Ishikawa (cell line): ENCODE measurements at regions not wholly inside any gene's neighbourhood (a gene's known extent, or its start where the extent isn't known, plus 50 kb on each side); places are given as distances from the start of the nearest gene placed in this dataset.

ENCODE experiments used
- CEBPB ChIP-seq: IDR thresholded peaks from 2 replicates; pipeline ENCODE4 v1.6.1; 2012
- CREB1 ChIP-seq: IDR thresholded peaks from 2 replicates; pipeline ENCODE4 v1.6.1; 2012; ENCODE audit warnings: low read depth
- EGR1 ChIP-seq: IDR thresholded peaks from 2 replicates; pipeline ENCODE4 v1.6.1; 2012
- EP300 ChIP-seq: IDR thresholded peaks from 2 replicates; pipeline ENCODE4 v1.6.1; 2012; ENCODE audit warnings: borderline replicate concordance
- FOXM1 ChIP-seq: IDR thresholded peaks from 2 replicates; pipeline ENCODE4 v1.6.1; 2012; ENCODE audit warnings: low read depth, borderline replicate concordance
- MAX ChIP-seq: IDR thresholded peaks from 2 replicates; pipeline ENCODE4 v1.6.1; 2012
- NFIC ChIP-seq: IDR thresholded peaks from 2 replicates; pipeline ENCODE4 v1.6.1; 2012
- RAD21 ChIP-seq: IDR thresholded peaks from 2 replicates; pipeline ENCODE4 v1.6.1; 2012; ENCODE audit warnings: low read depth
- TAF1 ChIP-seq: IDR thresholded peaks from 2 replicates; pipeline ENCODE4 v1.6.1; 2012; ENCODE audit warnings: low read depth, mild to moderate bottlenecking
- TCF12 ChIP-seq: IDR thresholded peaks from 2 replicates; pipeline ENCODE4 v1.6.1; 2012; ENCODE audit warnings: low read depth
- TEAD4 ChIP-seq: IDR thresholded peaks from 2 replicates; pipeline ENCODE4 v1.6.1; 2012
- YY1 ChIP-seq: IDR thresholded peaks from 2 replicates; pipeline ENCODE4 v1.6.1; 2012; ENCODE audit warnings: low read depth
- ZBTB7A ChIP-seq: IDR thresholded peaks from 2 replicates; pipeline ENCODE4 v1.6.1; 2012; ENCODE audit warnings: low read depth
- TF ChIP-seq, protein P1 (sequence below): IDR thresholded peaks from 2 replicates; pipeline ENCODE4 v1.6.1; 2012
- TF ChIP-seq, protein P2 (sequence below): IDR thresholded peaks from 2 replicates; pipeline ENCODE4 v1.6.1; 2012; ENCODE audit warnings: low read depth, mild to moderate bottlenecking

DNA sequence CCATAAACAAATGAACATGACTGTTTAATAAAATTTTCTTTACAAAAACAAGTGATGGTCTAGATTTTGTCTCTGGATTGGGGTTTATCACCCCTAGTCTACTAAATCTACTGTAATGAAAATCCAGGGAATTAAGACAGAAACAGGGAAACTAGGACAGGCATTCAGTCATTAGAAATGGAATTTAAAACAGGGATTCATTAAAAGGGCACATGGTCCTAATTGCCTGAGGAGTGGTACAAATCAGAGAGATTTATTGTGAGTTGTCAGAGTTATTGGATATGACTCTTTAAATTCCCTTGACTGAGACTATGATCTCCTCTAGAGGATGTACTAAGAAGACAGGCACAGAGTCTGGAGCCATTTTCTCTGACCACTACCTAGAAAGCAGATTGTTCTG lies 670.9 kb upstream of the GCFC2 start:
- TF ChIP-seq, protein P1, sequence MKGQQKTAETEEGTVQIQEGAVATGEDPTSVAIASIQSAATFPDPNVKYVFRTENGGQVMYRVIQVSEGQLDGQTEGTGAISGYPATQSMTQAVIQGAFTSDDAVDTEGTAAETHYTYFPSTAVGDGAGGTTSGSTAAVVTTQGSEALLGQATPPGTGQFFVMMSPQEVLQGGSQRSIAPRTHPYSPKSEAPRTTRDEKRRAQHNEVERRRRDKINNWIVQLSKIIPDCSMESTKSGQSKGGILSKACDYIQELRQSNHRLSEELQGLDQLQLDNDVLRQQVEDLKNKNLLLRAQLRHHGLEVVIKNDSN, result no peak
- TF ChIP-seq ZBTB7A, result no peak
- TF ChIP-seq CEBPB, result no peak
- no peak for TF ChIP-seq RAD21
- no peak for TF ChIP-seq TCF12
- TF ChIP-seq MAX, result no peak
- TF ChIP-seq NFIC, result no peak
- TF ChIP-seq EGR1, result no peak
- no peak for TF ChIP-seq EP300
- no peak for TF ChIP-seq YY1
- TF ChIP-seq TAF1, result no peak
- TF ChIP-seq TEAD4, result no peak
- TF ChIP-seq, protein P2, sequence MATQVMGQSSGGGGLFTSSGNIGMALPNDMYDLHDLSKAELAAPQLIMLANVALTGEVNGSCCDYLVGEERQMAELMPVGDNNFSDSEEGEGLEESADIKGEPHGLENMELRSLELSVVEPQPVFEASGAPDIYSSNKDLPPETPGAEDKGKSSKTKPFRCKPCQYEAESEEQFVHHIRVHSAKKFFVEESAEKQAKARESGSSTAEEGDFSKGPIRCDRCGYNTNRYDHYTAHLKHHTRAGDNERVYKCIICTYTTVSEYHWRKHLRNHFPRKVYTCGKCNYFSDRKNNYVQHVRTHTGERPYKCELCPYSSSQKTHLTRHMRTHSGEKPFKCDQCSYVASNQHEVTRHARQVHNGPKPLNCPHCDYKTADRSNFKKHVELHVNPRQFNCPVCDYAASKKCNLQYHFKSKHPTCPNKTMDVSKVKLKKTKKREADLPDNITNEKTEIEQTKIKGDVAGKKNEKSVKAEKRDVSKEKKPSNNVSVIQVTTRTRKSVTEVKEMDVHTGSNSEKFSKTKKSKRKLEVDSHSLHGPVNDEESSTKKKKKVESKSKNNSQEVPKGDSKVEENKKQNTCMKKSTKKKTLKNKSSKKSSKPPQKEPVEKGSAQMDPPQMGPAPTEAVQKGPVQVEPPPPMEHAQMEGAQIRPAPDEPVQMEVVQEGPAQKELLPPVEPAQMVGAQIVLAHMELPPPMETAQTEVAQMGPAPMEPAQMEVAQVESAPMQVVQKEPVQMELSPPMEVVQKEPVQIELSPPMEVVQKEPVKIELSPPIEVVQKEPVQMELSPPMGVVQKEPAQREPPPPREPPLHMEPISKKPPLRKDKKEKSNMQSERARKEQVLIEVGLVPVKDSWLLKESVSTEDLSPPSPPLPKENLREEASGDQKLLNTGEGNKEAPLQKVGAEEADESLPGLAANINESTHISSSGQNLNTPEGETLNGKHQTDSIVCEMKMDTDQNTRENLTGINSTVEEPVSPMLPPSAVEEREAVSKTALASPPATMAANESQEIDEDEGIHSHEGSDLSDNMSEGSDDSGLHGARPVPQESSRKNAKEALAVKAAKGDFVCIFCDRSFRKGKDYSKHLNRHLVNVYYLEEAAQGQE, result no peak
- TF ChIP-seq CREB1, result no peak

DNA sequence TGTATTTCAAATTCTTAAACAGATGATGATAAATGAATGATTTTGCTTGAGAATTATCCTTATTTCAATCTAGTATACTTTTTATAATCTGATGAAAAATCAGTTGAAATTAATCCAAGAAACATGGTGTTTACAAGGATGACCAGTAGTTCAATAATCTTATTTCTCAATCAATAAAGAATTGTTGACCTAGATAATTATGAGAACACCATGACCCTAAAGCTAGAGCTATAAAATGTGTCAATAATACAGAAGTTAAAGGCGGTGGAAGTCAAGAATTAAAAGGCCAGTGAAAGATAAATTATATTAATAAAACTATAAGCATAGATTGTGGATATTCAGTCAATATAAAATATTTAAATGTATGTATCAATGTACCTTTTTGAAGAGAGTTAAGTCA lies 667.4 kb upstream of the GCFC2 start:
- TF ChIP-seq ZBTB7A (no peak), TAF1 (no peak), EP300 (no peak), EGR1 (no peak), NFIC (no peak), CREB1 (no peak), YY1 (no peak)
- TF ChIP-seq, protein P2, result no peak
- TF ChIP-seq, protein P1, result no peak

DNA sequence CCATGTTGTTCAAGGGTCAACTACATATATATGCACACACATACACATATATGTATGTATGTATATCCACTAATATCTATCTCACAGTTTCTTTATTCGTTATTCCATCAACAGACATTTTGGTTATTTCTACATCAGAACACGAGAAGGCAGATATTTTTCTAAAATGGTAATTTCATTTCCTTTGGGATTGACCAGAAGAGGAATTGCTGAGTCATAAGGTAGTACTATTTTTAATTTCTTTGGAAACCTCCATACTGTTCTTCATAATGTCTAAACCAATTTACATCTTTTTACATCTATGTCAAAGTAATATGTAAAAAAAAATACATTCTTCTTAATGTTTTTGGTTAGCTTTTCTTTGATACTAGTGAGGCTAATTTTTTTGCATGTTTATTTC lies 630.7 kb upstream of the GCFC2 start:
- TF ChIP-seq, protein P2, result no peak
- TF ChIP-seq EP300 (no peak), TCF12 (no peak), TEAD4 (no peak), YY1 (no peak), FOXM1 (no peak), MAX (no peak), ZBTB7A (no peak), CEBPB (no peak), EGR1 (no peak), RAD21 (no peak), TAF1 (no peak), NFIC (no peak)
- TF ChIP-seq, protein P1, result no peak

- TF ChIP-seq YY1, result no peak
Measured at GRCh38 chr2:76332871-76333270, 622.2 kb upstream of the GCFC2 start.

DNA sequence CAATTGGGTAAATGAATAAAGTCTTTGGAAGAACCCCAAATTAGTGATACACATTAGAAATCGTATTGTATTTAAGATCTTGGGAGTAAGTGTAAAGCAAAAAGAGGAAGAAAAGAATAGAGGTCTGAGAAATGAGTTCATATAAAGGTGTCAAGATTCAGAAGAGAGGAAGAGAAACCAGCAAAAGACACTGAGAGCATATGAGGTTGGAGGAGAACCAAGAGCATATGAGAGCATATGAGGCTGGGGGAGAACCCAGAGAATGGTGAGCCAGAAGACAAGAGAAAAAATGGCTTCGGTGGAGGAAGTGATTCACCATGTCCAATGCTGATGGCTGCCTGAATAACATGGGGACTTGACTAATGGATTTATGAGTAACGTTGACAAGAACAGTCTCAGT lies 620.1 kb upstream of the GCFC2 start:
- TF ChIP-seq TEAD4, result no peak
- TF ChIP-seq TAF1, result no peak
